ENCODE measurements at regions not wholly inside any gene's neighbourhood (a gene's known extent, or its start where the extent isn't known, plus 50 kb on each side); places are given as distances from the start of the nearest gene placed in this dataset.
"Not testable (repeated sequence)": the region's sequence is repeated elsewhere in the genome, so short reads cannot be mapped to it uniquely, and the experiment has no call there.

DNA sequence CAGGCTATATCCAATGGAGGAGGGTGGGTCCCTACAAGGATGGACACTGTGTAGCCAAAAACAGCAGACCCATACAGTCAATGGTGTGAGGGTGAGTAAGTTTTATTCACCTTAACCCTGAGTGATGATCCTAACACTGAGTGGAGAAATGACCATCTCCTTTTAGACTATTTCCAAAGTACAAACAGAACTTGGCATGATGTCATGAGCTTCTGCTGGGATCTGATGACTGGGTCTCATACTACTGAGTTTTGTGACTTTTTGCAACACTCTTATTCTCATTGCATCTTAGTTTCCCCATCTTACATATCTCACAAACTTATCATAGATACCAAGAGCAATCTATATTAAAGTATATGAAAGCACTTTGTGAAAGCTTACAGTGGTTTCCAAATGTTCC, 330.3 kb upstream of the CFAP20DC start:
- Histone ChIP-seq H3K27me3 (ENCODE audit: control insufficient read depth, insufficient read depth, low read length) (no peaks in the 10 kb centered on the region), H3K9ac (ENCODE audit: low read depth, low read length) (no peak overlapping the region), H3K27ac (ENCODE audit: low read depth, low read length) (no peak overlapping the region), H3K9me3 (ENCODE audit: control insufficient read depth, insufficient read depth, low read length) (no peaks in the 10 kb centered on the region), H3K4me3 (ENCODE audit: low read depth, low read length) (no peak overlapping the region), H3K4me1 (ENCODE audit: control insufficient read depth, insufficient read depth, low read length) (no peaks in the 10 kb centered on the region), H3K36me3 (ENCODE audit: control insufficient read depth, insufficient read depth, low read length) (no peaks in the 10 kb centered on the region)

DNA sequence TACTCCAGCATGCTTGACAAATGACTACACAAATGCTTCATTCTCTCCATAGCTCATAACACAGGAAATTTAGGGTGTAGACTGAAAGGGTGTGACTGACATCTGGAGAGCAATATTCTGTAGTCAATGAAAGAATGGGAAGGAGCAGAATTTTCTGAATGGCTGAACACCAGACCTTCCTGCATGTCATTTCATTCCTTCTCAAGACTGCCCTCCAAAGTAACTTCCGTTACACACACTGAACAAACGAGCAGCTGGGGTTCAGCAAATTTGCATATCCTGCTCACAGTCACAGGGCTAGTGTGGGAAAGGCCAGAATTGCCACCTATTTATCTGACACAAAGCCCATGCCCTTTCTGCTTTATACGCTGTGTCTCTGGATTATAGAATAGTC, 325.0 kb upstream of the CFAP20DC start:
- Histone ChIP-seq H3K27ac (ENCODE audit: low read depth, low read length) (no peak overlapping the region), H3K36me3 (ENCODE audit: control insufficient read depth, insufficient read depth, low read length) (no peaks in the 10 kb centered on the region), H3K4me3 (ENCODE audit: low read depth, low read length) (no peak overlapping the region), H3K27me3 (ENCODE audit: control insufficient read depth, insufficient read depth, low read length) (no peaks in the 10 kb centered on the region), H3K9ac (ENCODE audit: low read depth, low read length) (no peak overlapping the region), H3K4me1 (ENCODE audit: control insufficient read depth, insufficient read depth, low read length) (peaks cover 6% of the 10 kb centered on the region; the same call in 1 of the 2 replicates), H3K9me3 (ENCODE audit: control insufficient read depth, insufficient read depth, low read length) (no peaks in the 10 kb centered on the region)

DNA sequence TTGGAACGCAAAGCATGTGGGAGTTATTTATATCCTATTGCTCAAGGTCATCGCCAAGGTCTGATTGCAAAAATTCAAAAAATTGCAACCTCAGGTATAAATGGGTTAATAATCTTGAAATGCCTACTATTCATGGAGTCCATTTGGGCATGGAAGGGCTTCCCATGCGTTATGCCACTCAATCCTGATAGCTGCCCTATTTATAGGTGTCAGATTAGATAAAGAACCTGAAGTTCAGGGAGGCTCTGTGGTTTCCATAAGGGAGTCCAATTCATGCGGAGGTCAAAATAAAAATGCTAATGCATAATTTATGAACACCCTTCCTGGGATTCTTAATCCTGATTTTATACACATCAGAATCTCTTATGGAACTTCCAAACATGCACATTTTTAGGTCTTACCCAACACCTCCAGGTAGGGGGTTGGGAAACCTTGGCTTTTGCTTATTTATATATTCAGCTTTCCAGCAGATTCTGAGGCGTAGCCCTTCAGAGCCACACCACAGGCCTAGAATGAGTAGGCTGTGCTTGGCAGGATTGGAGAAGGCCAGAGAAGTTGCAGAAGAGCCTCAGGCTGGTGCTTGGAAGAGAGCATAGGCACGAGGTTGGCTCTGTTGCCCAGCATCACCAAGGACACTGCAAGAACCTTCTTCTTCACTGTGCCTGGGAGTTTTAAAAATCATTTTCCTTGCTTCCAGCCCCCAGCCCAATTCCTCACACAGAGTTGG, 324.4 kb upstream of the CFAP20DC start:
- peaks cover 6% of the 10 kb centered on the region; the same call in 1 of the 2 replicates for H3K4me1 ChIP-seq (ENCODE audit: control insufficient read depth, insufficient read depth, low read length)
- H3K27me3 ChIP-seq (ENCODE audit: control insufficient read depth, insufficient read depth, low read length): no peaks in the 10 kb centered on the region
- H3K27ac ChIP-seq (ENCODE audit: low read depth, low read length): no peak overlapping the region
- no peak overlapping the region for H3K9ac ChIP-seq (ENCODE audit: low read depth, low read length)
- no peak overlapping the region for H3K4me3 ChIP-seq (ENCODE audit: low read depth, low read length)
- H3K9me3 ChIP-seq (ENCODE audit: control insufficient read depth, insufficient read depth, low read length): no peaks in the 10 kb centered on the region
- no peaks in the 10 kb centered on the region for H3K36me3 ChIP-seq (ENCODE audit: control insufficient read depth, insufficient read depth, low read length)

DNA sequence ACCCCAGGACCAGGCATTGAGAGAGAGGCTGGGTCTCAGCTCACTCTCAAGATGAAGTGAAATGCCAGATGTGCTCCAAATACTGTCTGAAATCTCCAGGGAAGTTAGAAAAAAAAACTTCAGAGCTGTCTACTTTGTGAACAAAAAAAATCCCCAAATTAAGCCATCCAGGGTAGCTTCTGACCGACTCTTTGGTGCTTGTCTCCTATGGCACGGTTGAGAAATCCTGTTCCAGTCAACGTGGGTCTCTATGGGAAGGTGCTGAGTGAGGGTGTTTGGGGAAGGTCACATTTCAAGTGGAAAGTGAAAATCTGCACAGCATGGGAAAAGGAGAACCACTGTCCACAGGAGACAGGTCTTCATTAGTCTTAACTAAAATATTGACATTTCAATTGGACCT, 322.5 kb upstream of the CFAP20DC start:
- no peaks in the 10 kb centered on the region for H3K27me3 ChIP-seq (ENCODE audit: control insufficient read depth, insufficient read depth, low read length)
- H3K9me3 ChIP-seq (ENCODE audit: control insufficient read depth, insufficient read depth, low read length): no peaks in the 10 kb centered on the region
- H3K9ac ChIP-seq (ENCODE audit: low read depth, low read length): no peak overlapping the region
- no peak overlapping the region for H3K27ac ChIP-seq (ENCODE audit: low read depth, low read length)
- H3K4me3 ChIP-seq (ENCODE audit: low read depth, low read length): no peak overlapping the region
- no peaks in the 10 kb centered on the region for H3K36me3 ChIP-seq (ENCODE audit: control insufficient read depth, insufficient read depth, low read length)
- peaks cover 8% of the 10 kb centered on the region for H3K4me1 ChIP-seq (ENCODE audit: control insufficient read depth, insufficient read depth, low read length)

DNA sequence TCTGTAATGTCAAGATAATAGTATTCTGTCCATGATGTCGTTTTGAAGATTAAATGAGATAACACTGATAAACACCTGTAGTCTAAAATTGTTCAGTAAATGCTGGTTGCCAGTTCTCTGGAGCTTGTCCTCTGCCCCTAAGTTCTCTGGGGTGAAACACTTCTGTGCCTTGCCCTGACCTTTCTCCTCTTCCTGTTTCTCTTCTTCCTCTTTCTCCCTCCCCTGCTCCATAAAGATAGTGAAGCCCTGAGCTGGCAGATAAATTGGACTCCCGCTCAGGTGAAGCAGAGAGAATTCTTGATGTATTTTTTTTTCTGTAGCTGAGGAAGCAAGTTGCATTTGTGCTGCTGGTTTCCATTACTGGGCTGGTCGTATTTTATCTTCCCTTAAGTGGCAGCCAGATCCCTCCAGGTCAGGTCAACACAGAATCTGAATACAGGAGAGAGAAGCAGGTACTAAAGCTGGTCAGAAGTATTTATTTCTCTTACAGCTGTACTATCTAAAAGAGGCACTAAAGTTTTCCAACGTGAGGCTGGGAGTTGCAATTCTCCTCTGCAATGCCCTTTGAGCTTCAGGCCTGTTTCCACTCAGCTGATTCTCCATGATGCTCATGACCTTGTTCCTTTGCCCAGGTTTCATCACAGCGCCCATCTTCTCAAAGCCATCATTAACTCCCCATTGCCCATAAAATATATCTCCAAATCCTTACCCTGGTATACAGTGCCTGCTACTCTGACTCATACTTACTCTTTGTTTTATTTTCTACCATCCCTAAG, 319.3 kb upstream of the CFAP20DC start:
- Histone ChIP-seq H3K9me3 (ENCODE audit: control insufficient read depth, insufficient read depth, low read length) (no peaks in the 10 kb centered on the region), H3K36me3 (ENCODE audit: control insufficient read depth, insufficient read depth, low read length) (no peaks in the 10 kb centered on the region), H3K27ac (ENCODE audit: low read depth, low read length) (no peak overlapping the region), H3K27me3 (ENCODE audit: control insufficient read depth, insufficient read depth, low read length) (no peaks in the 10 kb centered on the region), H3K9ac (ENCODE audit: low read depth, low read length) (no peak overlapping the region), H3K4me1 (ENCODE audit: control insufficient read depth, insufficient read depth, low read length) (peaks cover 8% of the 10 kb centered on the region), H3K4me3 (ENCODE audit: low read depth, low read length) (no peak overlapping the region)

DNA sequence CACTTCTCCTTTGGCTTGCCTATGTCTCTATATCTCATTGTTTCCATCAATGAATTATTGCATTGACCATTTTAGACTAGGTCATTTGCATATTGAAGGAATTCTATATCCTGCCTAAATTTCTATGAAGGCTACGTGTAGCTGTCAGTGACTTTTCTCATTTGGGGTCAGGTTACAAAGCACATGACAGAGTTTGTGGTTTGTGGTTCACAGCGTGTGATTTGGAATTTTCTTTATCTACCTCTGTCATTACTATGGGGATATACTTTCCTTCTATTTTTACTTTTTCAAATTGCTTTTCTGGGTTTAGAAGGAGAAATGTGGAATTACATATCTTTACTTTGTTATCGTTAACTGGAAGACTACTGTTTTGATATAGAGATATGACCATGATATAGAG, 317.3 kb upstream of the CFAP20DC start:
- no peak overlapping the region for H3K9ac ChIP-seq (ENCODE audit: low read depth, low read length)
- no peak overlapping the region for H3K4me3 ChIP-seq (ENCODE audit: low read depth, low read length)
- H3K36me3 ChIP-seq (ENCODE audit: control insufficient read depth, insufficient read depth, low read length): no peaks in the 10 kb centered on the region
- H3K4me1 ChIP-seq (ENCODE audit: control insufficient read depth, insufficient read depth, low read length): peaks cover 8% of the 10 kb centered on the region
- H3K27ac ChIP-seq (ENCODE audit: low read depth, low read length): no peak overlapping the region
- no peaks in the 10 kb centered on the region for H3K27me3 ChIP-seq (ENCODE audit: control insufficient read depth, insufficient read depth, low read length)
- no peaks in the 10 kb centered on the region for H3K9me3 ChIP-seq (ENCODE audit: control insufficient read depth, insufficient read depth, low read length)

DNA sequence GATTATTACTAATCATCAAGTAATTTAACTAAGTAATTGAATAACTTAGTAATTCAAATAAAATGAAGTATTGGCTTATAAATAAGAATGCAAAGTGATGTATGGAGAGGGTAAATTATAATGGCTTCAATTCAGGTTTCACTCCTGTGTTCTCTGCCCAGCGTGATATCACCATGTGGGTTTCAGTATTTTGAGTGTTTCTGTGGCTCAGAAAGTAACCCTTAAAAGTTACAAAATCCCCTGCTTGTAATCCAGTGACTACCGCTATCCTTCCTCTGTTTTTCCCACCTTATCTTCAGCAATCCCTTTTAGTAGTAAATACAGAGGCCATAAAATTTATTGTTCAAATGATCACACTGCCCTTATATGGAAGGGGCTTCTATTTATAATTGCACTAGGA, 316.4 kb upstream of the CFAP20DC start:
- no peak overlapping the region for H3K4me3 ChIP-seq (ENCODE audit: low read depth, low read length)
- no peaks in the 10 kb centered on the region for H3K36me3 ChIP-seq (ENCODE audit: control insufficient read depth, insufficient read depth, low read length)
- peaks cover 8% of the 10 kb centered on the region for H3K4me1 ChIP-seq (ENCODE audit: control insufficient read depth, insufficient read depth, low read length)

DNA sequence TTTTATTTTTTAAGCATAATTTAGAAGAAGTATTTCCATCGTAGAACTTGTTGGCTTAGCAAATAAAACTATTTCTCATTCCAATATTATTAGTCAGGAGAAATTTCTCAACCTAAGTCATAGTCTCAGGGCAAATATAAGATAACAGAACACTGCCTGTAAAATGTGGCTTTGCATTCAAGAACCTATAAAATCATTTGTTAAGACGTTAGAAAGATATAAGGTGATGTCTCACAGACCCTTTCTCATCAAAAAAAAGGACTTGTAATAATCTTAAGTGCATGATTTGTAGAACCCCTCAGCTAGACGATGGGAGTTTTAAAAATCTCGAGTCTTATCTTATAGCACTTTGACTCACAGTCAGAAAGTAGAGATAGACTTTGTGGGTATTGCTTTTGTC, 314.7 kb upstream of the CFAP20DC start:
- Histone ChIP-seq H3K9ac (ENCODE audit: low read depth, low read length) (no peak overlapping the region), H3K4me3 (ENCODE audit: low read depth, low read length) (no peak overlapping the region), H3K27me3 (ENCODE audit: control insufficient read depth, insufficient read depth, low read length) (no peaks in the 10 kb centered on the region), H3K36me3 (ENCODE audit: control insufficient read depth, insufficient read depth, low read length) (no peaks in the 10 kb centered on the region), H3K4me1 (ENCODE audit: control insufficient read depth, insufficient read depth, low read length) (peaks cover 8% of the 10 kb centered on the region), H3K27ac (ENCODE audit: low read depth, low read length) (no peak overlapping the region), H3K9me3 (ENCODE audit: control insufficient read depth, insufficient read depth, low read length) (no peaks in the 10 kb centered on the region; the same call in 1 of the 2 replicates)

More for the DNA sequence above, 316.4 kb upstream of the CFAP20DC start:
- Histone ChIP-seq H3K27me3 (ENCODE audit: control insufficient read depth, insufficient read depth, low read length) (no peaks in the 10 kb centered on the region), H3K9ac (ENCODE audit: low read depth, low read length) (no peak overlapping the region), H3K27ac (ENCODE audit: low read depth, low read length) (no peak overlapping the region), H3K9me3 (ENCODE audit: control insufficient read depth, insufficient read depth, low read length) (no peaks in the 10 kb centered on the region)

DNA sequence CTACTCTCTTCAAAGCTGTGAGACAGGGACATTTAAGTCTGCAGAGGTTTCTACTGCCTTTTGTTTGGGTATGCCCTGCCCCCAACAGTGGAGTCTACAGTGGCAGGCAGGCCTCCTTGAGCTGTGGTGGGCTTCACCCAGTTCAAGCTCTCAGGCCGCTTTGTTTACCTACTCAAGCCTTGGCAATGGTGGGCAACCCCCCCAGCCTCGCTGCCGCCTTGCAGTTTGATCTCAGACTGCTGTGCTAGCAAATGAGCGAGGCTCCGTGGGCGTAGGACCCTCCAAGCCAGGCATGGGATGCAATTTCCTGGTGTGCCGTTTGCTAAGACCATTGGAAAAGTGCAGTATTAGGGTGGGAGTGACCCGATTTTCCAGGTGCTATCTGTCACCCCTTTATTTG, 310.5 kb upstream of the CFAP20DC start:
- not testable (repeated sequence) for H3K4me3 ChIP-seq (ENCODE audit: low read depth, low read length); H3K27me3 ChIP-seq (ENCODE audit: control insufficient read depth, insufficient read depth, low read length); H3K9ac ChIP-seq (ENCODE audit: low read depth, low read length); H3K9me3 ChIP-seq (ENCODE audit: control insufficient read depth, insufficient read depth, low read length); H3K4me1 ChIP-seq (ENCODE audit: control insufficient read depth, insufficient read depth, low read length); H3K27ac ChIP-seq (ENCODE audit: low read depth, low read length); H3K36me3 ChIP-seq (ENCODE audit: control insufficient read depth, insufficient read depth, low read length)

DNA sequence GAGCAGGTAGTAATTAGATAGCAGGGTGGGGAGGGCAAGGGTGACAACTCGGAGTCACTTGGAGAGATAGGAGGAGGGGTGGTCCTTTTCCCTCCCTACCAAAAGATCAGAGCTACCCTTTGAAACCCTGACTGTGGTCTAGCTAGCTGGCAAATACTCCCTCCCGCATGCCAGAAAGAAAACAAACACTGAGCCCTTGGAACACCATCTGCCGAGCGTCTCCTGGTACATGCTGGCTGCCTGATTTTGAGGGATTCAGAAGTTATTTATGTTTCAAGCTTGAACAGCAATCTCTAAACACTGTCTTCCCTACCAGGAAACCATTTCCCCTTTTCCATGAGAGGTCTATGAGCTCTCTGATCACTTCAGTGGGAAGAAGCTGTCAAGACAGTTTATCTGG, 291.6 kb upstream of the CFAP20DC start:
- H3K9ac ChIP-seq (ENCODE audit: low read depth, low read length): no peak overlapping the region
- no peaks in the 10 kb centered on the region for H3K27me3 ChIP-seq (ENCODE audit: control insufficient read depth, insufficient read depth, low read length)
- H3K9me3 ChIP-seq (ENCODE audit: control insufficient read depth, insufficient read depth, low read length): no peaks in the 10 kb centered on the region
- H3K36me3 ChIP-seq (ENCODE audit: control insufficient read depth, insufficient read depth, low read length): no peaks in the 10 kb centered on the region
- H3K4me3 ChIP-seq (ENCODE audit: low read depth, low read length): no peak overlapping the region
- no peaks in the 10 kb centered on the region for H3K4me1 ChIP-seq (ENCODE audit: control insufficient read depth, insufficient read depth, low read length)
- no peak overlapping the region for H3K27ac ChIP-seq (ENCODE audit: low read depth, low read length)

DNA sequence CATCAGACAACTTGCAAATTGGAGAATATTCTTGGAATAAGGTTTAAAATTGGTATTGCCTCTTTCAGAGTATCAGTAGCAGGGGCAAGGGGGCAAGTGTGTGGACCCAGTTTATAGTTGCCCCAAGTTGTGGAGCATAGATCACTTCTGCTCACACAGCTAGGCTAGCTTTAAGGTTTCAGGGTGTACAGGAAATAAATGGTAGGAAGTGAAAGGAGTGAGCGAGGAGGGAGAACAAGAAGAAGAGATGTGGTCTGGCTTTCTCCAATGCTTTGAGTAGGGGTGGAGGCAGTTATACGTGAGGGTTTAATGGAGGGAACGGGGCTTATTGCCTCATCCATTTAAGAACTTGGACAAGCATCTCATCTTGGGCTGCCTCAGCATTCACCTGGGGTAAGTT, 290.0 kb upstream of the CFAP20DC start:
- no peaks in the 10 kb centered on the region for H3K4me1 ChIP-seq (ENCODE audit: control insufficient read depth, insufficient read depth, low read length)
- no peak overlapping the region for H3K4me3 ChIP-seq (ENCODE audit: low read depth, low read length)
- H3K36me3 ChIP-seq (ENCODE audit: control insufficient read depth, insufficient read depth, low read length): no peaks in the 10 kb centered on the region
- H3K27ac ChIP-seq (ENCODE audit: low read depth, low read length): no peak overlapping the region
- no peaks in the 10 kb centered on the region for H3K9me3 ChIP-seq (ENCODE audit: control insufficient read depth, insufficient read depth, low read length)
- no peak overlapping the region for H3K9ac ChIP-seq (ENCODE audit: low read depth, low read length)
- no peaks in the 10 kb centered on the region for H3K27me3 ChIP-seq (ENCODE audit: control insufficient read depth, insufficient read depth, low read length)

Measured in HUES48 (cell line).